K562 (cell line): ENCODE measurements at regions not wholly inside any gene's neighbourhood (a gene's known extent, or its start where the extent isn't known, plus 50 kb on each side); places are given as distances from the start of the nearest gene placed in this dataset.

Experiments used
- ATAC-seq: fragments of 200-7000 bp; cut with Tn5 transposase; 3 replicates; pipeline ENCODE4 v1.9.1; 2020; ENCODE audit warnings: moderate library complexity
- BruUV-seq: library from RNA; stranded (reverse); fragments of 400-500 nt; replicated peaks from 2 replicates; lab custom pipeline; 2021; lab: Mats Ljungman, UMichigan
- CTCF ChIA-PET: fragments of 300-600 bp; formaldehyde crosslinking; extraction: SDS; loops from one replicate; lab custom pipeline; 2021; ENCODE audit warnings: low intra/inter-chr PET ratio; lab: Yijun Ruan, JAX
- POLR2A ChIA-PET: fragments of 300-600, 350-650 bp; sonication (Branson Sonifier 250); formaldehyde crosslinking; extraction: SDS; loops from one replicate; lab custom pipeline; 2021; ENCODE audit warnings: antibody characterized with exemption, inconsistent platforms; lab: Yijun Ruan, JAX
- DNase-seq, 4 experiments: peaks; one replicate each; pipeline versions ENCODE4 v3.0.0 to v3.0.0-alpha.2; 2011 to 2018; ENCODE audit warnings: low spot score in 3 of 4, mixed read lengths in 3 of 4; ENCODE audit errors: extremely low read depth in 1 of 4
- FAIRE-seq: peaks from 2 replicates; lab custom pipeline; 2011; peaks lifted over from hg19 to GRCh38; lab: Jason Lieb, UNC
- H2AFZ ChIP-seq: 2 replicates; pipeline ENCODE4 v1.6.0; 2011; ENCODE audit warnings: low read depth, low read length, control low read depth, inconsistent platforms
- H3K27ac ChIP-seq: fragments of 200-600 bp; 3 replicates; pipeline ENCODE4 v1.8.0; 2011; ENCODE audit warnings: low read depth, mild to moderate bottlenecking, control low read depth, inconsistent platforms, low read length, moderate library complexity, mixed read lengths; ENCODE audit errors: extremely low read depth
- H3K27me3 ChIP-seq, 2 experiments: fragments of 300-600 bp in 1 of 2; 2 replicates in 1 of 2; 3 replicates in 1 of 2; pipeline versions ENCODE4 v1.6.0 to v1.8.0; 2011; ENCODE audit warnings: inconsistent platforms in 2 of 2, low read length in 2 of 2, mild to moderate bottlenecking in 1 of 2, mixed read lengths in 1 of 2, moderate library complexity in 1 of 2; ENCODE audit not compliant: control insufficient read depth in 2 of 2, insufficient read depth in 2 of 2
- H3K36me3 ChIP-seq: fragments of 300-600 bp; 3 replicates; pipeline ENCODE4 v1.8.0; 2011; ENCODE audit warnings: mild to moderate bottlenecking, low read length, inconsistent platforms; ENCODE audit not compliant: control insufficient read depth, insufficient read depth
- H3K4me1 ChIP-seq, 2 experiments: fragments of 200-600 bp in 1 of 2; replicated peaks in 1 of 2; 2 replicates in 1 of 2; 3 replicates in 1 of 2; pipeline versions ENCODE4 v1.5.1 to v1.8.0; 2011; ENCODE audit warnings: inconsistent platforms in 2 of 2, low read length in 2 of 2, mild to moderate bottlenecking in 1 of 2, mixed read lengths in 1 of 2, moderate library complexity in 1 of 2; ENCODE audit not compliant: control insufficient read depth in 2 of 2, insufficient read depth in 2 of 2
- H3K4me2 ChIP-seq: 2 replicates; pipeline ENCODE4 v1.6.1; 2011; ENCODE audit warnings: low read length, control low read depth, inconsistent platforms, mixed read lengths; ENCODE audit not compliant: insufficient read depth
- H3K4me3 ChIP-seq: fragments of 200-600 bp; sonication (generic), shearing (Covaris generic); 2 replicates; pipeline ENCODE4 v1.5.1; 2016; ENCODE audit warnings: control low read depth, inconsistent platforms
- H3K79me2 ChIP-seq: fragments of 200-600 bp; 3 replicates; pipeline ENCODE4 v1.8.0; 2011; ENCODE audit warnings: low read length, inconsistent platforms; ENCODE audit not compliant: control insufficient read depth, insufficient read depth
- H3K9ac ChIP-seq, 2 experiments: 2 replicates each; pipeline versions ENCODE4 v1.6.0 to v1.6.1; 2011; ENCODE audit warnings: low read depth in 2 of 2, low read length in 2 of 2, control low read depth in 1 of 2, inconsistent platforms in 1 of 2, mild to moderate bottlenecking in 1 of 2, mixed read lengths in 1 of 2; ENCODE audit not compliant: insufficient read depth in 1 of 2
- H3K9me1 ChIP-seq: one replicate; pipeline ENCODE4 v1.6.0; 2011; ENCODE audit warnings: inconsistent platforms, mild to moderate bottlenecking, low read length, moderate library complexity; ENCODE audit not compliant: control insufficient read depth, insufficient read depth
- H3K9me3 ChIP-seq: replicated peaks from 2 replicates; pipeline ENCODE4 v1.5.1; 2011; ENCODE audit warnings: low read depth, low read length, inconsistent platforms; ENCODE audit not compliant: control insufficient read depth, insufficient read depth
- H4K20me1 ChIP-seq: replicated peaks from 2 replicates; pipeline ENCODE4 v1.6.1; 2011; ENCODE audit warnings: low read length, inconsistent platforms, mixed read lengths; ENCODE audit not compliant: control insufficient read depth, insufficient read depth
- LARP7 ChIP-seq: fragments of 450-650 bp; IDR thresholded peaks from 2 replicates; pipeline ENCODE4 v1.6.1; 2016
- SMARCC2 ChIP-seq: fragments of 450-650 bp; IDR thresholded peaks from 2 replicates; pipeline ENCODE4 v1.6.1; 2017; ENCODE audit warnings: antibody characterized with exemption, moderate library complexity, mild to moderate bottlenecking, low read depth
- ZNF518B ChIP-seq: fragments of 250-450 bp; sonication (Bioruptor Pico); IDR thresholded peaks from 2 replicates; pipeline ENCODE4 v1.5.0; 2021; ENCODE audit warnings: mild to moderate bottlenecking, moderate library complexity
- ZNF586 ChIP-seq: fragments of 450-650 bp; formaldehyde crosslinking; conservative IDR thresholded peaks from 2 replicates; pipeline ENCODE4 v1.4.0; 2020; ENCODE audit warnings: mild to moderate bottlenecking, moderate library complexity
- WGBS: fragments of 100-300 bp; shearing (Covaris generic); methylation state at CpG from one replicate; pipeline ENCODE4 v1.1.6; 2016; ENCODE audit warnings: low coverage, mixed read lengths; ENCODE audit not compliant: insufficient coverage; ENCODE audit errors: missing lambda C conversion rate; 5-methylcytosine and 5-hydroxymethylcytosine counted together
- in situ Hi-C: fragments of 300-500 bp; cut with MboI; formaldehyde crosslinking; loops from 4 replicates; pipeline ENCODE4 v1.15.0; 2018; ENCODE audit warnings: inconsistent platforms, mixed read lengths
- intact Hi-C: fragments of 100-400 bp; cut with micrococcal nuclease; formaldehyde crosslinking; loops from 2 replicates; pipeline ENCODE4 v1.14.2; 2022

DNA sequence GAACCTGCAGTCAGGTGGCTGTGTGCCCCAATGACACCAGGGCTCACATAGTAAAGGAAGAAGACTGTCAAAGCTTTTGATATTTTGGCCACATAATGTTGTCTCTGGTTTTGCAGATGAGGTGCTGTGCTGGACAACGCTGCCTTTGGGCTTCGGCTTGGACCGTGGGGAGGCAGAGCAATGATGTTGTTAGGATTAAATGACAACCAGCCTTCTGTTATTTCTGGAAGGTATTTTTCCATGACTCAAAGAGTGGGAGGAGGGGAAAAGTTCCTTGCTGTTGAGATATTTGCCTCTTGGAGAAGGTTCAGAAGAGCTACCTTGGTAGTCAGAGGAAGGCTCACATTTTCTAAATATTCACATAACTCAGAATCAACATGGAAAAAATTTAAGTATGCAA lies 187.3 kb upstream of the GALNT2 start:
- CTCF ChIA-PET, result no interaction called here

More for the DNA sequence above, 187.3 kb upstream of the GALNT2 start:
- Histone ChIP-seq H3K9ac (no peak overlapping the region), H3K9me1 (no peaks in the 10 kb centered on the region), H3K4me2 (no peak overlapping the region), H2AFZ (no peak overlapping the region), H3K4me3 (no peak overlapping the region), H3K27me3 (peaks cover 32 to 71% of the 10 kb centered on the region in 2 experiments), H4K20me1 (no peaks in the 10 kb centered on the region), H3K36me3 (no peaks in the 10 kb centered on the region), H3K27ac (no peak overlapping the region), H3K4me1 (no peaks in the 10 kb centered on the region; a peak in 1 of 5 replicates), H3K9me3 (no peaks in the 10 kb centered on the region), H3K79me2 (no peaks in the 10 kb centered on the region)
- in situ Hi-C loops (no loop called here), intact Hi-C loops (no loop called here)
- FAIRE-seq (no peak), DNase-seq (no peak), ATAC-seq (no peak)
- 4% methylated on average over 3 of the region's 3 CpGs for WGBS
- TF ChIP-seq ZNF518B (CRISPR knock-in tag) (no peak), SMARCC2 (no peak), LARP7 (no peak), ZNF586 (CRISPR knock-in tag) (no peak)
- BruUV-seq, result no TSS peak
- POLR2A ChIA-PET, result interaction anchor here (1.2 kb wide), 1 partner anchor 19 kb away, joined by 3 read pairs; no protein-coding TSS in a partner anchor
